ENCODE measurements at regions not wholly inside any gene's neighbourhood (a gene's known extent, or its start where the extent isn't known, plus 50 kb on each side); places are given as distances from the start of the nearest gene placed in this dataset.
A peak's percentile ranks its signal among the peaks of the same experiment; 100 is the strongest.

GRCh38 chr2:7567646-7568045 is 650.4 kb downstream of the RNF144A start:
- Histone ChIP-seq H2AFZ (ENCODE audit: low read length) (no peak overlapping the region), H3K9me3 (replicated peaks; ENCODE audit: insufficient read depth, low read length) (no peaks in the 10 kb centered on the region), H3K4me2 (ENCODE audit: low read depth, low read length) (no peak overlapping the region), H3K79me2 (ENCODE audit: low read length) (no peaks in the 10 kb centered on the region), H4K20me1 (ENCODE audit: insufficient read depth, low read length) (no peaks in the 10 kb centered on the region), H3K4me1 (ENCODE audit: low read length) (no peaks in the 10 kb centered on the region), H3K27ac (ENCODE audit: low read length) (no peak overlapping the region), H3K4me3 (ENCODE audit: low read length) (no peak overlapping the region), H3K36me3 (replicated peaks; ENCODE audit: insufficient read depth, low read length) (no peaks in the 10 kb centered on the region), H3K9me2 (replicated peaks; ENCODE audit: insufficient read depth, low read length) (no peaks in the 10 kb centered on the region), H3F3A (ENCODE audit: insufficient read depth, low read length) (no peaks in the 10 kb centered on the region), H3K9ac (ENCODE audit: low read length) (no peak overlapping the region), H3K27me3 (replicated peaks; ENCODE audit: insufficient read depth, low read length) (no peaks in the 10 kb centered on the region)
- TF ChIP-seq CTCF (IDR thresholded peaks at IDR 0.05; ENCODE audit: low read length), result no peak
- no peak for TF ChIP-seq EZH2 (optimal IDR thresholded peaks at IDR 0.05; ENCODE audit: low read depth, low read length)
- TF ChIP-seq EZH2phosphoT487 (IDR thresholded peaks at IDR 0.05; ENCODE audit: low read length), result no peak
- DNase-seq, result peak; percentile 48

- H3K27me3 ChIP-seq (replicated peaks; ENCODE audit: insufficient read depth, low read length), result no peaks in the 10 kb centered on the region
- H3K9me3 ChIP-seq (replicated peaks; ENCODE audit: insufficient read depth, low read length), result no peaks in the 10 kb centered on the region
- no peak overlapping the region for H2AFZ ChIP-seq (ENCODE audit: low read length)
- H3K9me2 ChIP-seq (replicated peaks; ENCODE audit: insufficient read depth, low read length), result no peaks in the 10 kb centered on the region
- no peak overlapping the region for H3K4me3 ChIP-seq (ENCODE audit: low read length)
- no peaks in the 10 kb centered on the region for H3K4me1 ChIP-seq (ENCODE audit: low read length)
- H3K9ac ChIP-seq (ENCODE audit: low read length), result no peak overlapping the region
- H4K20me1 ChIP-seq (ENCODE audit: insufficient read depth, low read length), result no peaks in the 10 kb centered on the region
- H3F3A ChIP-seq (ENCODE audit: insufficient read depth, low read length), result no peaks in the 10 kb centered on the region
- no peak overlapping the region for H3K27ac ChIP-seq (ENCODE audit: low read length)
- TF ChIP-seq EZH2phosphoT487 (IDR thresholded peaks at IDR 0.05; ENCODE audit: low read length) (no peak), CTCF (IDR thresholded peaks at IDR 0.05; ENCODE audit: low read length) (no peak), EZH2 (optimal IDR thresholded peaks at IDR 0.05; ENCODE audit: low read depth, low read length) (no peak)
- H3K79me2 ChIP-seq (ENCODE audit: low read length), result no peaks in the 10 kb centered on the region
- no peak overlapping the region for H3K4me2 ChIP-seq (ENCODE audit: low read depth, low read length)
- DNase-seq, result no peak
- H3K36me3 ChIP-seq (replicated peaks; ENCODE audit: insufficient read depth, low read length), result no peaks in the 10 kb centered on the region
These were observed 653.0 kb downstream of the RNF144A start for GRCh38 chr2:7570247-7570646.

- Histone ChIP-seq H3K36me3 (replicated peaks; ENCODE audit: insufficient read depth, low read length) (no peaks in the 10 kb centered on the region), H3K4me3 (ENCODE audit: low read length) (no peak overlapping the region), H4K20me1 (ENCODE audit: insufficient read depth, low read length) (no peaks in the 10 kb centered on the region), H3K9ac (ENCODE audit: low read length) (no peak overlapping the region), H3K4me1 (ENCODE audit: low read length) (no peaks in the 10 kb centered on the region), H2AFZ (ENCODE audit: low read length) (no peak overlapping the region), H3F3A (ENCODE audit: insufficient read depth, low read length) (no peaks in the 10 kb centered on the region), H3K9me2 (replicated peaks; ENCODE audit: insufficient read depth, low read length) (no peaks in the 10 kb centered on the region), H3K9me3 (replicated peaks; ENCODE audit: insufficient read depth, low read length) (no peaks in the 10 kb centered on the region), H3K79me2 (ENCODE audit: low read length) (no peaks in the 10 kb centered on the region), H3K4me2 (ENCODE audit: low read depth, low read length) (no peak overlapping the region), H3K27ac (ENCODE audit: low read length) (no peak overlapping the region), H3K27me3 (replicated peaks; ENCODE audit: insufficient read depth, low read length) (no peaks in the 10 kb centered on the region)
- no peak for DNase-seq
- TF ChIP-seq EZH2 (optimal IDR thresholded peaks at IDR 0.05; ENCODE audit: low read depth, low read length), result no peak
- no peak for TF ChIP-seq CTCF (IDR thresholded peaks at IDR 0.05; ENCODE audit: low read length)
- no peak for TF ChIP-seq EZH2phosphoT487 (IDR thresholded peaks at IDR 0.05; ENCODE audit: low read length)
These were observed 654.5 kb downstream of the RNF144A start for GRCh38 chr2:7571701-7572100.
